HepG2 (cell line): ENCODE measurements at regions not wholly inside any gene's neighbourhood (a gene's known extent, or its start where the extent isn't known, plus 50 kb on each side); places are given as distances from the start of the nearest gene placed in this dataset.

Experiments
- CEBPG ChIP-seq: IDR thresholded peaks from 2 replicates; pipeline ENCODE4 v1.6.1; 2016
- FOSL1 ChIP-seq: sonication (generic); formaldehyde crosslinking; IDR thresholded peaks from 2 replicates; pipeline ENCODE4 v1.9.0; 2021; ENCODE audit warnings: missing genetic modification reagents, borderline replicate concordance
- FOXC1 ChIP-seq: sonication (generic); formaldehyde crosslinking; IDR thresholded peaks from 2 replicates; pipeline ENCODE4 v1.8.0; 2022; ENCODE audit warnings: mild to moderate bottlenecking, missing genetic modification reagents, borderline replicate concordance
- IRF2 ChIP-seq: IDR thresholded peaks from 2 replicates; pipeline ENCODE4 v1.6.1; 2018; ENCODE audit warnings: missing genetic modification reagents, missing compliant biosample characterization
- KDM2A ChIP-seq: sonication (generic); formaldehyde crosslinking; IDR thresholded peaks from 2 replicates; pipeline ENCODE4 v1.4.0; 2020; ENCODE audit warnings: low read depth, missing genetic modification reagents, borderline replicate concordance
- MAFK ChIP-seq, 2 experiments: IDR thresholded peaks in 1 of 2; conservative IDR thresholded peaks in 1 of 2; 2 replicates each; pipeline ENCODE4 v1.6.1; 2011; ENCODE audit warnings: improper control_type of control experiment in 2 of 2, low read length in 2 of 2
- TBP ChIP-seq: sonication (generic); formaldehyde crosslinking; IDR thresholded peaks from 2 replicates; pipeline ENCODE4 v1.5.0; 2020; ENCODE audit warnings: missing genetic modification reagents
- YEATS2 ChIP-seq: sonication (generic); formaldehyde crosslinking; IDR thresholded peaks from 2 replicates; pipeline ENCODE4 v1.4.0; 2020; ENCODE audit warnings: missing genetic modification reagents, borderline replicate concordance
- ZBTB7A ChIP-seq: sonication (generic); formaldehyde crosslinking; IDR thresholded peaks from 2 replicates; pipeline ENCODE4 v1.8.0; 2022; ENCODE audit warnings: mild to moderate bottlenecking, missing genetic modification reagents
- ZMYM4 ChIP-seq: sonication (generic); formaldehyde crosslinking; IDR thresholded peaks from 2 replicates; pipeline ENCODE4 v1.8.1; 2023; ENCODE audit warnings: mild to moderate bottlenecking, missing genetic modification reagents
- ZNF143 ChIP-seq: sonication (generic); formaldehyde crosslinking; IDR thresholded peaks from 2 replicates; pipeline ENCODE4 v1.4.0; 2020; ENCODE audit warnings: missing genetic modification reagents
- ZNF274 ChIP-seq: sonication (generic); formaldehyde crosslinking; IDR thresholded peaks from 2 replicates; pipeline ENCODE4 v1.5.1; 2020; ENCODE audit warnings: mild to moderate bottlenecking, missing genetic modification reagents
- ZNF883 ChIP-seq: sonication (generic); formaldehyde crosslinking; IDR thresholded peaks from 2 replicates; pipeline ENCODE4 v1.5.1; 2020; ENCODE audit warnings: mild to moderate bottlenecking, missing genetic modification reagents; ENCODE audit errors: not compliant biosample characterization
- ZSCAN21 ChIP-seq: sonication (generic); formaldehyde crosslinking; IDR thresholded peaks from 2 replicates; pipeline ENCODE4 v1.8.0; 2022; ENCODE audit warnings: mild to moderate bottlenecking, missing genetic modification reagents, moderate library complexity, borderline replicate concordance
- TF ChIP-seq, protein P1 (sequence below): sonication (generic); formaldehyde crosslinking; IDR thresholded peaks from 2 replicates; pipeline ENCODE4 v1.4.0; 2020; ENCODE audit warnings: mild to moderate bottlenecking, missing genetic modification reagents

- TF ChIP-seq, protein P1, sequence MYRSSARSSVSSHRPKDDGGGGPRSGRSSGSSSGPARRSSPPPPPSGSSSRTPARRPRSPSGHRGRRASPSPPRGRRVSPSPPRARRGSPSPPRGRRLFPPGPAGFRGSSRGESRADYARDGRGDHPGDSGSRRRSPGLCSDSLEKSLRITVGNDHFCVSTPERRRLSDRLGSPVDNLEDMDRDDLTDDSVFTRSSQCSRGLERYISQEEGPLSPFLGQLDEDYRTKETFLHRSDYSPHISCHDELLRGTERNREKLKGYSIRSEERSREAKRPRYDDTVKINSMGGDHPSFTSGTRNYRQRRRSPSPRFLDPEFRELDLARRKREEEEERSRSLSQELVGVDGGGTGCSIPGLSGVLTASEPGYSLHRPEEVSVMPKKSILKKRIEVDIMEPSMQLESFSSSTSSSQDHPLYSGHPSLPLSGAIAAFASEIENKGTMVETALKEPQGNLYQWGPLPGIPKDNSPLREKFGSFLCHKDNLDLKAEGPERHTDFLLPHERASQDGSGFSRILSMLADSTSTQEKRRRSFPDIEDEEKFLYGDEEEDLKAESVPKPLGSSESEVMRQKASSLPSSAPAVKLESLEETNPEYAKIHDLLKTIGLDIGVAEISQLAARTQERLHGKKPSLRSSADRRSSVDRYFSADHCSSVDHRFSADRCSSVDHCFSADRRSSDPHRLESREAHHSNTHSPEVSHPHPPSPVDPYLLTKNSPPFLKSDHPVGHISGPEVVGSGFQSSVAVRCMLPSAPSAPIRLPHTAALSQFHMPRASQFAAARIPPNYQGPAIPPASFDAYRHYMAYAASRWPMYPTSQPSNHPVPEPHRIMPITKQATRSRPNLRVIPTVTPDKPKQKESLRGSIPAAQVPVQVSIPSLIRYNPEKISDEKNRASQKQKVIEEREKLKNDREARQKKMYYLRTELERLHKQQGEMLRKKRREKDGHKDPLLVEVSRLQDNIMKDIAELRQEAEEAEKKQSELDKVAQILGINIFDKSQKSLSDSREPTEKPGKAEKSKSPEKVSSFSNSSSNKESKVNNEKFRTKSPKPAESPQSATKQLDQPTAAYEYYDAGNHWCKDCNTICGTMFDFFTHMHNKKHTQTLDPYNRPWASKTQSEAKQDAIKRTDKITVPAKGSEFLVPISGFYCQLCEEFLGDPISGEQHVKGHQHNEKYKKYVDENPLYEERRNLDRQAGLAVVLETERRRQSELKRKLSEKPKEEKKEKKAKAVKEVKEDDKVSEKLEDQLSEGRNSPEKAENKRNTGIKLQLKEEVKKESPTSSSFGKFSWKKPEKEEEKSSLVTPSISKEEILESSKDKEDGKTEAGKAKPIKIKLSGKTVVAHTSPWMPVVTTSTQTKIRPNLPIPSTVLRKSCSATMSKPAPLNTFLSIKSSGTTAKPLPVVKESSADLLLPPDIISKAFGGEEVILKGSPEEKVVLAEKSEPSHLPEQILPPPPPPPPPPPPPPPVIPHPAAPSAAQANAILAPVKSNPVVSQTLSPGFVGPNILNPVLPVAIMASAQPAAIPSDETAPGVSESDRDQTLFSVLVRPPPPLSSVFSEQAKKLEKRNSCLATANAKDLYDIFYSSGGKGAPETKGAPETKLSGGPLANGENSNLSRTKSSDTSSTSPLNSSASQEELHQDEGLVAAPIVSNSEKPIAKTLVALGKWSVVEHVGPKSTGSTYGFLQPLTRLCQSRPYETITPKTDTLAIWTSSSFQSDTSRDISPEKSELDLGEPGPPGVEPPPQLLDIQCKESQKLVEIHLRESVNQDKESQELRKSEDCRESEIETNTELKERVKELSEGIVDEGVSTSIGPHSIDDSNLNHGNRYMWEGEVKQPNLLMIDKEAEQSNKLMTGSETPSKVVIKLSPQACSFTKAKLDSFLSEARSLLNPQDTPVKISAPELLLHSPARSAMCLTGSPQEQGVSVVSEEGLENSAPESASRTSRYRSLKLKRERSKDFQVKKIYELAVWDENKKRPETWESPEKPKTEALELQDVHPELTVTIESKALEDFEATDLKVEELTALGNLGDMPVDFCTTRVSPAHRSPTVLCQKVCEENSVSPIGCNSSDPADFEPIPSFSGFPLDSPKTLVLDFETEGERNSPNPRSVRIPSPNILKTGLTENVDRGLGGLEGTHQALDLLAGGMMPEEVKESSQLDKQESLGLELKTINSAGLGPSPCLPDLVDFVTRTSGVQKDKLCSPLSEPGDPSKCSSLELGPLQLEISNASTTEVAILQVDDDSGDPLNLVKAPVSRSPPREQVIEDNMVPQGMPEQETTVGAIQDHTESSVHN (CRISPR knock-in tag): no peak
- TF ChIP-seq IRF2 (CRISPR knock-in tag): 0 out of 2 replicates have a peak, but pooled peaks have one; percentile 35
- TF ChIP-seq TBP (CRISPR knock-in tag): no peak
- 0 out of 2 replicates have a peak, but pooled peaks have one; percentile 32 for TF ChIP-seq ZSCAN21 (CRISPR knock-in tag)
- no peak for TF ChIP-seq ZNF143
- TF ChIP-seq ZMYM4: peak; percentile 56; the same call in 1 of the 2 replicates
- 0 out of 2 replicates have a peak, but pooled peaks have one; percentile 31 for TF ChIP-seq ZBTB7A (CRISPR knock-in tag)
- TF ChIP-seq CEBPG: no peak
- no peak for TF ChIP-seq FOSL1 (CRISPR knock-in tag)
- no peak for TF ChIP-seq ZNF274 (CRISPR knock-in tag)
- TF ChIP-seq KDM2A (CRISPR knock-in tag): peak; percentile 70; the same call in 1 of the 2 replicates
- TF ChIP-seq ZNF883: no peak
- TF ChIP-seq YEATS2 (CRISPR knock-in tag): no peak
- no peak for TF ChIP-seq FOXC1 (CRISPR knock-in tag)
- peak in 1 of 2 experiments; percentile 49; a peak in 1 of 4 replicates for TF ChIP-seq MAFK (conservative IDR thresholded peaks at IDR 0.05 in 1 of 2, IDR thresholded peaks at IDR 0.05 in 1 of 2; ENCODE audit: low read length in 2 of 2)
These were observed 98.9 kb upstream of the TBC1D5 start (continued) for GRCh38 chr3:17841190-17841828.
